PFSK-1 (cell line): ENCODE measurements at regions not wholly inside any gene's neighbourhood (a gene's known extent, or its start where the extent isn't known, plus 50 kb on each side); places are given as distances from the start of the nearest gene placed in this dataset.

ENCODE experiments used
- FOXP2 ChIP-seq: optimal IDR thresholded peaks from 2 replicates; pipeline ENCODE3; 2011; ENCODE audit warnings: borderline replicate concordance, control low read depth, inconsistent platforms; ENCODE audit not compliant: insufficient read depth; ENCODE audit errors: extremely low read length, extremely low read depth
- POLR2AphosphoS5 ChIP-seq: IDR thresholded peaks from 2 replicates; pipeline ENCODE4 v1.6.1; 2012; ENCODE audit warnings: low read depth, mild to moderate bottlenecking, control low read depth, low read length, moderate library complexity
- SIN3A ChIP-seq: IDR thresholded peaks from 2 replicates; pipeline ENCODE4 v1.6.1; 2012; ENCODE audit warnings: mild to moderate bottlenecking, low read length, moderate library complexity, borderline replicate concordance; ENCODE audit not compliant: insufficient read depth
- TAF1 ChIP-seq: IDR thresholded peaks from 2 replicates; pipeline ENCODE4 v1.6.1; 2012; ENCODE audit warnings: low read length, control low read depth, borderline replicate concordance; ENCODE audit not compliant: insufficient read depth
- TF ChIP-seq, protein P1 (sequence below), 2 experiments: IDR thresholded peaks; 2 replicates each; pipeline versions ENCODE4 v1.6.1 to v1.8.0; 2011 to 2012; ENCODE audit warnings: low read depth in 2 of 2, low read length in 2 of 2, control low read depth in 1 of 2, inconsistent platforms in 1 of 2, mild to moderate bottlenecking in 1 of 2, moderate library complexity in 1 of 2; ENCODE audit not compliant: insufficient read depth in 1 of 2

GRCh38 chr4:4788573-4788972, 70.9 kb upstream of the MSX1 start:
- TF ChIP-seq POLR2AphosphoS5 (no peak), FOXP2 (no peak), TAF1 (no peak)
- TF ChIP-seq, protein P1, sequence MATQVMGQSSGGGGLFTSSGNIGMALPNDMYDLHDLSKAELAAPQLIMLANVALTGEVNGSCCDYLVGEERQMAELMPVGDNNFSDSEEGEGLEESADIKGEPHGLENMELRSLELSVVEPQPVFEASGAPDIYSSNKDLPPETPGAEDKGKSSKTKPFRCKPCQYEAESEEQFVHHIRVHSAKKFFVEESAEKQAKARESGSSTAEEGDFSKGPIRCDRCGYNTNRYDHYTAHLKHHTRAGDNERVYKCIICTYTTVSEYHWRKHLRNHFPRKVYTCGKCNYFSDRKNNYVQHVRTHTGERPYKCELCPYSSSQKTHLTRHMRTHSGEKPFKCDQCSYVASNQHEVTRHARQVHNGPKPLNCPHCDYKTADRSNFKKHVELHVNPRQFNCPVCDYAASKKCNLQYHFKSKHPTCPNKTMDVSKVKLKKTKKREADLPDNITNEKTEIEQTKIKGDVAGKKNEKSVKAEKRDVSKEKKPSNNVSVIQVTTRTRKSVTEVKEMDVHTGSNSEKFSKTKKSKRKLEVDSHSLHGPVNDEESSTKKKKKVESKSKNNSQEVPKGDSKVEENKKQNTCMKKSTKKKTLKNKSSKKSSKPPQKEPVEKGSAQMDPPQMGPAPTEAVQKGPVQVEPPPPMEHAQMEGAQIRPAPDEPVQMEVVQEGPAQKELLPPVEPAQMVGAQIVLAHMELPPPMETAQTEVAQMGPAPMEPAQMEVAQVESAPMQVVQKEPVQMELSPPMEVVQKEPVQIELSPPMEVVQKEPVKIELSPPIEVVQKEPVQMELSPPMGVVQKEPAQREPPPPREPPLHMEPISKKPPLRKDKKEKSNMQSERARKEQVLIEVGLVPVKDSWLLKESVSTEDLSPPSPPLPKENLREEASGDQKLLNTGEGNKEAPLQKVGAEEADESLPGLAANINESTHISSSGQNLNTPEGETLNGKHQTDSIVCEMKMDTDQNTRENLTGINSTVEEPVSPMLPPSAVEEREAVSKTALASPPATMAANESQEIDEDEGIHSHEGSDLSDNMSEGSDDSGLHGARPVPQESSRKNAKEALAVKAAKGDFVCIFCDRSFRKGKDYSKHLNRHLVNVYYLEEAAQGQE (IDR thresholded peaks at IDR 0.05; ENCODE audit: insufficient read depth in 1 of 2, low read depth in 2 of 2, low read length in 2 of 2), result no peak

GRCh38 chr4:4787421-4787820, 72.0 kb upstream of the MSX1 start:
- no peak for TF ChIP-seq POLR2AphosphoS5
- TF ChIP-seq FOXP2, result no peak
- no peak for TF ChIP-seq SIN3A
- TF ChIP-seq, protein P1 (IDR thresholded peaks at IDR 0.05; ENCODE audit: insufficient read depth in 1 of 2, low read depth in 2 of 2, low read length in 2 of 2), result no peak
- TF ChIP-seq TAF1, result no peak

DNA sequence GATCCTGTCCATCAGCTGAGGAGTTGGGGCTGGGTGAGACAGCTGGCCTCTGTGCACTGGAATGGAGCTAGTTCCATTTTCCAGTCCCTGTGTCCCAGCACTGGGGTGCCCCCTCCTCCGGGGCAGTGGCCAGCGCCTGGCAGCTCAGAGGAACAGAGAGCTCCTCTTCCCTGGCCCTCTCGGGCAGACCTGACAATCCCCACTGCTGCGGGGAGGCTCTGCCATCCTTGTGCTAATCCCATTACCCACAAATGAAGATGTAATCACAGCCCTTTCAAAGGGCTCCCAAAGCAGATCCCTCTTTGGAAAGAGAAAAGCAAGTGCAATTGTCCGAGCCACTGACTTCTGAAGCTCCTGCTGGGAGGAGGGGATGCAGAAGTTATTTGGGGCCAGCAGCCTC, 75.1 kb upstream of the MSX1 start:
- no peak for TF ChIP-seq POLR2AphosphoS5
- TF ChIP-seq FOXP2, result no peak
- TF ChIP-seq TAF1, result no peak
- no peak for TF ChIP-seq SIN3A

DNA sequence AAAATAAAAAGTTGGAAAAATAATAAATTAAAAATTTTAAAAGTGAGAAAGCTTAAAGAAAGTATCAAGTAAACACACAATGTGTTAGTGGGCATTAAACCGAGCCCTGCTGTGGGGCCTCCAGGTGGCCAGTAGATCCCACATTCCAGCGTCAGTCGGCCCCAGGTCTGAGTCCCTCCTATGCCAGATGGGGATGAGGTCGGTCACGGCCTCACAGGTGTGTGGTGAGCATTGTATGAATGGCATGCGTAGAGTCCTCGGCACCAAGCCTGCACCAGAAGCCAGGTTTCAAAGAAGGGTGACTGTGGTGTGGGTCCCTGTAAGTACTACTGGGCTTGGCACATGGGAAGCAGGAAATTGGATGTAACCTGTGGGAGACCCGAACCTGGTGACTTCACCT, 75.6 kb upstream of the MSX1 start:
- no peak for TF ChIP-seq SIN3A

DNA sequence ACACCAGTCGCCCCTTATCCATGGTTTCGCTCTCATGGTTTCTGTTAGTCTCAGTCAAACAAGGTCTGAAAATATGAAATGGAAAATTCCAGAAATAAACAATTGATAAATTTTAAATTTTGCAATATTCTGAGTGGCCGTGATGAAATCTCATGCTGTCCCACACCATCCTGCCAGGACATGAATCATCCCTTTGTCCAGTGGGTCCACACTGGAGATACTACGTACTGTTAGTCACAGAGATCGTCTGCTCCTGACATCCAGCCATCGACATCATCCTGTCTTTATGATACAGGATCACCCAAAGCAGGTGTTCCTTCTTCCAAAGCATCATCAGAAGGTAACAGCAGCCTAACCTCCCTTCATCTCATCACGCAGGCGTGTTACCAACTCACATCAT, 76.5 kb upstream of the MSX1 start:
- no peak for TF ChIP-seq FOXP2
- TF ChIP-seq TAF1, result no peak
- TF ChIP-seq, protein P1 (IDR thresholded peaks at IDR 0.05; ENCODE audit: insufficient read depth in 1 of 2, low read depth in 2 of 2, low read length in 2 of 2), result no peak
- TF ChIP-seq SIN3A, result no peak
- no peak for TF ChIP-seq POLR2AphosphoS5

GRCh38 chr4:4781936-4782707, 77.3 kb upstream of the MSX1 start:
- TF ChIP-seq, protein P1 (IDR thresholded peaks at IDR 0.05; ENCODE audit: insufficient read depth in 1 of 2, low read depth in 2 of 2, low read length in 2 of 2), result no peak
- TF ChIP-seq SIN3A (no peak), FOXP2 (no peak), TAF1 (no peak), POLR2AphosphoS5 (no peak)
